ENCODE measurements at regions not wholly inside any gene's neighbourhood (a gene's known extent, or its start where the extent isn't known, plus 50 kb on each side); places are given as distances from the start of the nearest gene placed in this dataset.

DNA sequence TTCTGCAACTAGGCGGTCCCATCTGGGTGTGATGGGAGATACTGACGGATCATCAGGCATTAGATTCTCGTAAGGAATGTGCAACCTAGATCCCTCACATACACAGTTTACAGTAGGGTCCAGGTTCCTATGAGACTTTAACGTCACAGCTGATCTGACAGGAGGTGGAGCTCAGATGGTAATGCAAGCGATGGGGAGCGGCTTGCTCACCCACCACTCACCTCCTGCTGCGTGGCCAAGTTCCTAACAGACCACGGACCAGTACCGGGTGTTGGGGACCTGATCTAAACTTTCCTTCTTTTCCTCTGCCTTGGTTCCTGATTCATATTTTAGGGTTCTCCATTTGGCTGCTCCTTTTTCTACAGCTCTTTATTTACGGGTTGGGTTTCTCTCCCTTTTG lies 479.8 kb downstream of the BCAT1 start:
- Histone ChIP-seq H3K9me2 (ENCODE audit: insufficient read depth) (no peaks in the 10 kb centered on the region), H3K36me3 (ENCODE audit: control insufficient read depth in 1 of 2, insufficient read depth in 2 of 2, low read length in 2 of 2) (no peaks in the 10 kb centered on the region), H4K20me1 (ENCODE audit: insufficient read depth) (no peaks in the 10 kb centered on the region), H3K27me3 (ENCODE audit: insufficient read depth, low read length) (no peaks in the 10 kb centered on the region), H3K4me1 (ENCODE audit: control insufficient read depth in 1 of 2, insufficient read depth in 2 of 2, low read length in 2 of 2) (no peaks in the 10 kb centered on the region), H3K4me3 (replicated peaks in 1 of 2; ENCODE audit: low read depth in 1 of 2, low read length in 2 of 2) (no peak overlapping the region), H3K79me2 (ENCODE audit: insufficient read depth, low read length) (no peaks in the 10 kb centered on the region), H3K4me2 (ENCODE audit: low read length) (no peak overlapping the region), H3K9ac (ENCODE audit: low read length) (no peak overlapping the region), H2AFZ (ENCODE audit: low read depth, low read length, poor library complexity, severe bottlenecking) (no peak overlapping the region), H3K27ac (ENCODE audit: low read depth, low read length) (no peak overlapping the region), H3K9me3 (ENCODE audit: control insufficient read depth in 1 of 2, insufficient read depth in 1 of 2, low read depth in 1 of 2, low read length in 2 of 2) (peaks cover 0 to 27% of the 10 kb centered on the region in 2 experiments; a peak in 3 of 4 replicates)
- ChIA-PET RAD21 (ENCODE audit: low non-redundant PET in 1 of 2, low total read pairs in 2 of 2, uncharacterized antibody in 2 of 2, unreplicated experiment in 2 of 2) (no interaction called here), POLR2A (no interaction called here), CTCF (no interaction called here)
- intact Hi-C loops (cut with micrococcal nuclease), result no loop called here
- TF ChIP-seq ATF3 (IDR thresholded peaks at IDR 0.05) (no peak), JUND (IDR thresholded peaks at IDR 0.05) (no peak), YY1 (IDR thresholded peaks at IDR 0.05; ENCODE audit: extremely low read depth, insufficient replicate concordance, low read depth, low read length) (no peak), ELF1 (IDR thresholded peaks at IDR 0.05; ENCODE audit: borderline replicate concordance, low read depth) (no peak), SP1 (IDR thresholded peaks at IDR 0.05; ENCODE audit: low read depth) (no peak), EZH2phosphoT487 (IDR thresholded peaks at IDR 0.05; ENCODE audit: borderline replicate concordance) (no peak), ZBTB33 (IDR thresholded peaks at IDR 0.05; ENCODE audit: extremely low read depth, insufficient replicate concordance, low read length) (no peak), TCF7L2 (IDR thresholded peaks at IDR 0.05; ENCODE audit: borderline replicate concordance, extremely low read depth, insufficient read depth, insufficient read length) (no peak), POLR2AphosphoS5 (IDR thresholded peaks at IDR 0.05; ENCODE audit: low read depth, low read length) (no peak), ZNF274 (IDR thresholded peaks at IDR 0.05; ENCODE audit: low read depth, low read length) (no peak), CEBPB (IDR thresholded peaks at IDR 0.05; ENCODE audit: low read depth) (no peak), FOSL1 (IDR thresholded peaks at IDR 0.05; ENCODE audit: low read depth) (no peak), EZH2 (IDR thresholded peaks at IDR 0.05) (no peak), ZFX (IDR thresholded peaks at IDR 0.05) (no peak)
- TF ChIP-seq, protein P1, sequence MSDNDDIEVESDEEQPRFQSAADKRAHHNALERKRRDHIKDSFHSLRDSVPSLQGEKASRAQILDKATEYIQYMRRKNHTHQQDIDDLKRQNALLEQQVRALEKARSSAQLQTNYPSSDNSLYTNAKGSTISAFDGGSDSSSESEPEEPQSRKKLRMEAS (IDR thresholded peaks at IDR 0.05), result no peak
- no TSS peak for BruUV-seq (replicated peaks)
- ATAC-seq (no peak), DNase-seq (ENCODE audit: low read depth, low spot score) (no peak)

Data from HCT116 (cell line).